GM12891 (cell line): ENCODE measurements at regions not wholly inside any gene's neighbourhood (a gene's known extent, or its start where the extent isn't known, plus 50 kb on each side); places are given as distances from the start of the nearest gene placed in this dataset.

Experiments
- DNase-seq: peaks from one replicate; pipeline ENCODE4 v3.0.0; 2011; ENCODE audit warnings: low spot score; ENCODE audit not compliant: insufficient read length
- FAIRE-seq: peaks from 2 replicates; lab custom pipeline; 2011; peaks lifted over from hg19 to GRCh38; lab: Jason Lieb, UNC
- PAX5 ChIP-seq: IDR thresholded peaks from 2 replicates; pipeline ENCODE4 v1.6.1; 2011; ENCODE audit warnings: low read length, moderate library complexity, mild to moderate bottlenecking; ENCODE audit not compliant: insufficient read depth, severe bottlenecking
- POLR2A ChIP-seq: IDR thresholded peaks from 2 replicates; pipeline ENCODE4 v1.6.1; 2011; ENCODE audit warnings: low read depth, low read length, control low read depth
- POLR2AphosphoS5 ChIP-seq: IDR thresholded peaks from 2 replicates; pipeline ENCODE4 v1.6.1; 2011; ENCODE audit warnings: low read depth, low read length, control low read depth
- POU2F2 ChIP-seq: IDR thresholded peaks from 2 replicates; pipeline ENCODE4 v1.6.1; 2011; ENCODE audit warnings: low read depth, mild to moderate bottlenecking, control low read depth, low read length, moderate library complexity
- SPI1 ChIP-seq: IDR thresholded peaks from 2 replicates; pipeline ENCODE4 v1.6.1; 2011; ENCODE audit warnings: low read depth, low read length, control low read depth
- TAF1 ChIP-seq: IDR thresholded peaks from 2 replicates; pipeline ENCODE4 v1.6.1; 2011; ENCODE audit warnings: low read depth, low read length, control low read depth

GRCh38 chr22:25352294-25352680, 132.8 kb downstream of the CRYBB2 start:
- FAIRE-seq, result no peak
- no peak for DNase-seq
- TF ChIP-seq POU2F2 (no peak), TAF1 (no peak), SPI1 (no peak), PAX5 (no peak), POLR2AphosphoS5 (no peak), POLR2A (no peak)

GRCh38 chr22:25353516-25354445, 134.3 kb downstream of the CRYBB2 start:
- DNase-seq (no peak), FAIRE-seq (no peak)
- TF ChIP-seq POLR2A (no peak), POLR2AphosphoS5 (no peak), SPI1 (no peak), TAF1 (no peak), POU2F2 (no peak), PAX5 (no peak)

- DNase-seq (no peak), FAIRE-seq (no peak)
- TF ChIP-seq POU2F2 (no peak), PAX5 (no peak), TAF1 (no peak), POLR2AphosphoS5 (no peak), SPI1 (no peak), POLR2A (no peak)
Observed at GRCh38 chr22:25354456-25354855, 135.0 kb downstream of the CRYBB2 start.

- DNase-seq, result no peak
- no peak for TF ChIP-seq TAF1
- no peak for TF ChIP-seq POLR2A
- no peak for FAIRE-seq
Observed at GRCh38 chr22:25357132-25357455, 137.7 kb downstream of the CRYBB2 start.

GRCh38 chr22:25357606-25358420, 138.4 kb downstream of the CRYBB2 start:
- no peak for FAIRE-seq
- TF ChIP-seq SPI1, result no peak
- no peak for TF ChIP-seq POLR2A
- no peak for DNase-seq

GRCh38 chr22:25358421-25359170, 139.2 kb downstream of the CRYBB2 start:
- DNase-seq, result no peak
- FAIRE-seq, result no peak
- TF ChIP-seq PAX5, result no peak
- TF ChIP-seq SPI1, result no peak
- no peak for TF ChIP-seq POLR2A
- no peak for TF ChIP-seq POU2F2
- TF ChIP-seq TAF1, result no peak
- no peak for TF ChIP-seq POLR2AphosphoS5

GRCh38 chr22:25359601-25360261, 140.3 kb downstream of the CRYBB2 start:
- no peak for FAIRE-seq
- TF ChIP-seq POU2F2 (no peak), SPI1 (no peak), TAF1 (no peak), POLR2AphosphoS5 (no peak), POLR2A (no peak)

GRCh38 chr22:25360411-25360810, 141.0 kb downstream of the CRYBB2 start:
- TF ChIP-seq POLR2A, result no peak
- no peak for TF ChIP-seq PAX5
- FAIRE-seq, result no peak
- no peak for DNase-seq

More at GRCh38 chr22:25359601-25360261, 140.3 kb downstream of the CRYBB2 start:
- DNase-seq, result no peak

- DNase-seq (no peak), FAIRE-seq (no peak)
- TF ChIP-seq TAF1, result no peak
- TF ChIP-seq POLR2AphosphoS5, result no peak
- TF ChIP-seq PAX5, result no peak
- TF ChIP-seq POLR2A, result no peak
Observed at GRCh38 chr22:25360891-25361645, 141.6 kb downstream of the CRYBB2 start.
